AG10803 (cell line): ENCODE measurements at regions not wholly inside any gene's neighbourhood (a gene's known extent, or its start where the extent isn't known, plus 50 kb on each side); places are given as distances from the start of the nearest gene placed in this dataset.

Source experiments
- DNase-seq: peaks from one replicate; pipeline ENCODE4 v3.0.0; 2010; ENCODE audit warnings: low read depth
- H3K4me3 ChIP-seq: 2 replicates; pipeline ENCODE4 v1.5.1; 2011; ENCODE audit warnings: mild to moderate bottlenecking, low read length, control low read depth
- TF ChIP-seq, protein P1 (sequence below): conservative IDR thresholded peaks from 2 replicates; pipeline ENCODE4 v1.5.1; 2011; ENCODE audit warnings: mild to moderate bottlenecking, low read length, control low read depth, inconsistent platforms

DNA sequence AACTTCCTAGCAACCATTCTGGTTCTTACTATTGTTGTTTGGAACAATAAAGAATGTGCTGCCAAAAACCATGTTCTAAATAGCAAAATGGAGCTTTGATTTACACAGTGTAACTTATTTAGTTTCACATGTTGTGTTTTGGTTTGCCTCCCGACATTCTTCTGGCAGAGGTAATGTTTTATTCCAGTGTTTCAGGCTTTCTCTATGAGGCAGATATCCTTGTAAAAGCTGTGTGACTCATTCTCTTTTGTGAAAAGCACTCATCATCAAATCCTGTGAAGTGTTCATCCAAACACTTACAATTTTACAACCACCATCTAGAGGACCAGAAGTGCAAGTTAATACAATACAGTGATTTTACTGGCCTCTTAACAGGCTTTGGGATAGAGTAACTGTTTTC lies 219.0 kb upstream of the GIMD1 start:
- H3K4me3 ChIP-seq, result no peak overlapping the region
- TF ChIP-seq, protein P1, sequence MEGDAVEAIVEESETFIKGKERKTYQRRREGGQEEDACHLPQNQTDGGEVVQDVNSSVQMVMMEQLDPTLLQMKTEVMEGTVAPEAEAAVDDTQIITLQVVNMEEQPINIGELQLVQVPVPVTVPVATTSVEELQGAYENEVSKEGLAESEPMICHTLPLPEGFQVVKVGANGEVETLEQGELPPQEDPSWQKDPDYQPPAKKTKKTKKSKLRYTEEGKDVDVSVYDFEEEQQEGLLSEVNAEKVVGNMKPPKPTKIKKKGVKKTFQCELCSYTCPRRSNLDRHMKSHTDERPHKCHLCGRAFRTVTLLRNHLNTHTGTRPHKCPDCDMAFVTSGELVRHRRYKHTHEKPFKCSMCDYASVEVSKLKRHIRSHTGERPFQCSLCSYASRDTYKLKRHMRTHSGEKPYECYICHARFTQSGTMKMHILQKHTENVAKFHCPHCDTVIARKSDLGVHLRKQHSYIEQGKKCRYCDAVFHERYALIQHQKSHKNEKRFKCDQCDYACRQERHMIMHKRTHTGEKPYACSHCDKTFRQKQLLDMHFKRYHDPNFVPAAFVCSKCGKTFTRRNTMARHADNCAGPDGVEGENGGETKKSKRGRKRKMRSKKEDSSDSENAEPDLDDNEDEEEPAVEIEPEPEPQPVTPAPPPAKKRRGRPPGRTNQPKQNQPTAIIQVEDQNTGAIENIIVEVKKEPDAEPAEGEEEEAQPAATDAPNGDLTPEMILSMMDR, result peak; percentile 23; the same call in 1 of the 2 replicates
- DNase-seq, result peak; percentile 89

DNA sequence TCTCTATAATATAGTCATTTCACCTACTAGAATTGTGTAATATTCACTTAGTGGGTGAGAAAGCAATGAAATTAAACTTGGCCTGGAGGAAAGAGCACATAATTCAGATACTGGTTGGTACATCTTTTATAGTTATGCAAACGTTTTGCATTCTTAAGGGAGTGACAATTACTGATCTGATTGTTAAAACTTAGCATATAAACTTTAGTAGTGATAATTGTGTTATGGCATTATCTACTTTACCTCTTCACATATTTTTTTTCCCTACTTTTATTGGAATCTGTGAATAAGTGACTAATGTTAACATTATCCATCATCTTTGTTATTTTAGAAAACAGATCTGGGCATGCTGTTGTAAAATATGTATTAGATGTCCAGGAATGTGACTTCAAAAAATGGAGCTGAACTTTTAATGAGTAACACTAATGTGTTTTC lies 217.4 kb upstream of the GIMD1 start:
- TF ChIP-seq, protein P1, result no peak
- DNase-seq, result peak; percentile 73
- no peak overlapping the region for H3K4me3 ChIP-seq

DNA sequence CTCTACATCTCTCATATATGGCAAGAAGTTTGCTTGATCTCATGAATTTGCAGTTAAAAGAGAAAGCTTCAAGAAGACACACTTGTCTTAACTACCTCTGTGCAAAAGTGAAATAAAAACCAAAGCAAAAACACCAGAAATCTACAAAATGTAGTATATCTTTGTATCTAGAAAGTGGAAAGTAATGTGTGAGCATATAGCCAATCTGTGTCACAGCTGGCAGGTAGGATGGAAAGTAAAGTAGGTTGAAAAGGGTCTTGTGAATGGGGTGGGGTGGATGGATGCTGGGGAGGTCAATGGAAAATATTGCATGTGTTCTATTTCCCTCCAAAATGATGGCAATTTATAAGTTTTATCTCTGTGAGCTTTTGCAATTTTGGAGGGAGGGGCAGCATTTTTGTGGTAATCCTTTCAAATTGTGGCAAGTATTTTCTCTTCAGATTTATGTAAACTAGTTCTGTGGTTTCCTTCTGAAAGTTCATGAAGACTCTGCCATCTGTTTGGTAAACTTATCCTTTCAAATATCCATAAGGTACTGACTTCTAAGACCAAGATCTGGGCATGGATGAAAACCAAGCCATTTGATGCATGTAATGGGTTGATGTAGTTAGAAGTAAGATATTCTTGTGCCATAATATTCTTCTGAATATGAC lies 215.9 kb upstream of the GIMD1 start:
- peak; percentile 77 for DNase-seq
- TF ChIP-seq, protein P1, result no peak
- H3K4me3 ChIP-seq, result no peak overlapping the region

DNA sequence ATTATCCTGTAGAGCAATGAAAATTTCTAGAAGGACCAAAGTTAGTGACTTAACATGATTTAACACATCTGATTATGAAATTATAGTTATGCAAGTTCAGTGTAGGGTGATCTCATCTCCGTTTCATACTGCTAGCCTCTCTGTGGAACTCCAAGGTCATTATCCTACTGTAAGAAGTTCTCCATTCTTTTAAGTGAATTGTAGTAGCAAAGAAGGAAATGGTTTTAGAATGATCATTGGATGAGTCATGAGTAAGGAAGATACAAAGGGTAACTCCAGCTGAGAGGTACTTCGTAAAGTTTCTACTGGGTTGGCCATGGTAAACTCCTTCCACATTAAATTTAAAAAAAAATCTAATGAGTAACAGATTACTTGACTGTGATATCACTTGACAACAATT lies 215.0 kb upstream of the GIMD1 start:
- no peak overlapping the region for H3K4me3 ChIP-seq
- DNase-seq, result peak; percentile 98
- TF ChIP-seq, protein P1, result no peak

DNA sequence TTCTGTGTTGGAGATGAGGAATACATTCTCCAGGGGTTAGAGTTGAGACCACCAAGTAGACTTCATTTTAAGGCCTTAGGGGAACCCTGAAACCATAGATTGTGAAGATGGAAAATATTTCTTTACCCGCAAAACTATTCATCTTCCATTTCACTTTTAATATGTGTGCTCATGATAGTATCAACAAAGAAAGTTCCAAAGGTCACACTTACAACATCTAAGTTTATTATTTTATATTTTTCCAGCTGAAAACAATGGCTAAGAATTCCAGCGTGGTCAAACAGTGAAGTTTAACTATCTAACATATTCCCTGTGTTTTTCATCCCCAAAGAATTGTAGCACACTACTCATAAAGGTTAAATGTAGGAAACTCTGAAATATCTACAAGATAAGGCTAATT lies 214.5 kb upstream of the GIMD1 start:
- H3K4me3 ChIP-seq, result no peak overlapping the region
- DNase-seq, result no peak
- TF ChIP-seq, protein P1, result no peak

GRCh38 chr4:106582103-106582502 lies 213.5 kb upstream of the GIMD1 start:
- H3K4me3 ChIP-seq, result no peak overlapping the region
- no peak for DNase-seq
- TF ChIP-seq, protein P1, result no peak

DNA sequence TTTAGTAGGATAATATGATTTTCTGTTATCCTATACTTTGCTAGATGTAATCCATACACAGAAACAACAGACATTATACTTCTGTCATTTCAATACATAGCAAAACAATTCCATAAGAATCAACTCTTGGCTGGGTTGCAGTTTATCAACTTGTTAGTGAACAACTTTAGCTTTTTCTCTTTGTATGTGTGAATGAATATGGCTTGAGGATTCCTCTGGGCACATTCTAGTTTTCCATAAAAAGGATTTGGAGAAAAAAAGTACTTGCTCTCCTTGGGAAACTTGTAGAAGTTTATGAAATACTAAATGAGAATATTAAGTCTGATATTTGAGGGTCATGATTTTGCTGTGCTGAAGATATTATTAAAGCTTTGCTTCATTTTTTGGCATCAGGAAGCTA lies 210.7 kb upstream of the GIMD1 start:
- TF ChIP-seq, protein P1, result no peak
- H3K4me3 ChIP-seq, result no peak overlapping the region
- DNase-seq, result no peak
